HUDEP-2 (cell line): ENCODE measurements at regions not wholly inside any gene's neighbourhood (a gene's known extent, or its start where the extent isn't known, plus 50 kb on each side); places are given as distances from the start of the nearest gene placed in this dataset.
A peak's percentile ranks its signal among the peaks of the same experiment; 100 is the strongest.

Source experiments
- DNase-seq, 76 experiments: peaks; one replicate each; lab custom pipeline; 2025; ENCODE audit not compliant: unreplicated experiment in 76 of 76; lab: John Stamatoyannopoulos, UW

DNA sequence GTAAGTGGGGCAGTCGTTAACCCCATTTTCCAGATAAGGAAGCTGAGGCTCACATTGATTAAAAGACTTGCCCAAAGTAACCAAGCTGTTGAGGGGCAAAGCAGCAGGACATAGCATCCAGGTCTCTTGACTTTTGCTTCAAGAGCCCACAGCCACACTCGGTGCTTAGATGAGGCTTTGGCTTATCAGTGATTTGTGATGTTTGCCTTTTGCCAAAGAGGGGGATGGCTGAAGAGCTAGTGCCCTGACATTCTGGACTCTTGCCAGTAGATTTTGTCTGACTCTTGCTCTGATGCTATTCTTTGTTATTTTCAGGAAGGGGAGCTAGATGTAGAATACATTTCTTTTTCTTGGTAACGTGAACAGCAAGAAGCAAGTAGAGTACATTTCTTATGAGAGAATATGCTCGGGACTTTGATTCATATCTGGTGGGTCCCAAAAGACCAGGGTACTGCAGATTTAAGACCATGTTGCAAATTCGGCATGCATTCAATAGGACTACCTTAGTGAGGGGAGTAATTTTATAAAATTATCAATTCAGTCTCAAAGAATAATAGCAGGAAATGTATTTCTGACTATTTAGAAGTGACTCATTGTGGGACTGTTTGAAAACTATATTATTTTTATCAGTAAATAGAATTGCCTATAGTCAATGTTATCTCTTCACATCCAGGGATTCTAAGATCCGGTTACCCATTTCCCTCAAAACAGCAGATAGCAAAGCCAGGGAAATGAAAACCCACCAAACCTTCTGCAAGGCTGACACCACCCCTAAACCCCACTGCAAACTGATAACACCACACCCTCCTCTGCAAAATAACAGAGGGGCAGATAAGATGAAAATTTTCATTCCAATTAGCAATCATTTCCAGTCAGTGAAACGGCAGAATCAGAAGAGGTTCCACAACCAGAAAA, 180.0 kb upstream of the BMPER start:
- peak in 2 of 76 experiments; percentile 3 to 5 for DNase-seq

- DNase-seq, result no peak
Measured at GRCh38 chr7:33726582-33726981, 178.8 kb upstream of the BMPER start.

DNA sequence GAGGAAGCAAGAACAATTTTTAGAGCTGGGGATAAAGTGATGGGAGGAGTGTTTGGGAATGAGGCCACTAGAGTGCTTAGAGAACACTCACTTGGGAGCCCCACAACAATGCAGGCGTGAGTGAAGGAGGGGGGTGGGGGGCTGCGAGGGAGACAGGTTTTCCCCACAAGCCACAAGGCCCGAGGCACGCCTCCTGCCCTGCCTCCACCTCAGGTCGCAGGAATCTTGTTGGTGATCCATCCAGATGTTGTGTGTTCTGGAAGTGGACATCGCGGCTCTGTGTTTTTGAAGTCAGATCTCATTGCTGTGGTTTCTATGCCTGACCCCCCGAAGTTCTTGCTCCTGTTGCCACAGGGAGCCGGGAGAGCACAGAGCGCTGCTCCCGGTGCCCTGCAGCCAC, 178.0 kb upstream of the BMPER start:
- DNase-seq, result no peak

DNA sequence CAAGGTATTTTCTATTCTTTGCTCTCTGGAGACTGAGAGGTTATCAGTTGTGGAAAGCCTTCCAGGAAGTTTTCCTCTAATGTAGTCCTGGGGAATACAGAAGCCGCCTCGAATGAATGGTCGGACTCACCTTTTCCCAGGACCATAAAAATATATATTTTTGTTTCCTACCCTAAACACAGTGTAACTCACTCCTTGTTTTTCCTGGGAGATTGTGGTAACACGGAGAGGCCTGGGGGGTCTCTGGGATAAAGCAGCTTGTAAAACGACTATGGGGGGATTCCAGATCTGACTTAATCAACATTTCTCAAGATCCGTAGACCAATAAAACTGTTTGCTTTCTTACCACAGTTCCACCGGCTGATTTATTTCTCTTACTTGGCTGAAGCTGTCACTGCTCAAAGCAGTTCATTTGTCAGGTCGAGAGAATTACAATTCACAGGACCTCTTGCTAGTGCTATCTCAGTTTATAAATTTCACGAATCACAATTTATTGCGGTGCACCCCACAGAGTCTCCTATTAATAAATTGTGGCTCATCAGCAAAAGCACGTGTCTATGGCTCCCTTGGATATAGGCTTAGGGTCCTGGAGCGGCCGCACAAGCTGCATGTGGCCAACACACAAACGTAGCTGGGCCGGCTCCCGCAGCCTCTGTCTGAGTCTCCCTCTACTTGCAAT, 176.3 kb upstream of the BMPER start:
- no peak for DNase-seq

GRCh38 chr7:33729726-33730125, 175.6 kb upstream of the BMPER start:
- no peak for DNase-seq

DNA sequence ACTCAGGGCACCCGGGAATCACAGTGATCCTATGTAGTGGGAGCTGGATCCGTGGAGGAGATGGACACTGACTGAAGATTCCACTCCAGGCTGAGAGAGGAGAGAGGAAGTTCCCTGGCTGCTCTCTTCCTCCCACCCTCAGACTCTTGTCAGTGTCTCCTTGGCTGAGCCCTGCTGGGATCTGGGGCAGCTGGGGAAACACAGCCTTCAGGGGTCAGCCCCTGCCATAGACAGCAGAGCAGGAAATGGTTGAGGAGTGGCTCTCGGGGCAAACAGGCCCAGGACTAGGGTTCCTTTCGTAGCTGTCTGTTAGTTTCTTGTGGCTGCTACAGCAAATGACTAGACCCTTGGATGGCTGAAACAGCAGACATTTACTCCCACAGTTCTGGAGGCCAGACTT, 174.4 kb upstream of the BMPER start:
- no peak for DNase-seq

GRCh38 chr7:33731912-33732311, 173.4 kb upstream of the BMPER start:
- DNase-seq, result no peak

GRCh38 chr7:33732462-33732861, 172.9 kb upstream of the BMPER start:
- DNase-seq, result no peak

- no peak for DNase-seq
Measured at GRCh38 chr7:33733870-33734650, 171.3 kb upstream of the BMPER start.

DNA sequence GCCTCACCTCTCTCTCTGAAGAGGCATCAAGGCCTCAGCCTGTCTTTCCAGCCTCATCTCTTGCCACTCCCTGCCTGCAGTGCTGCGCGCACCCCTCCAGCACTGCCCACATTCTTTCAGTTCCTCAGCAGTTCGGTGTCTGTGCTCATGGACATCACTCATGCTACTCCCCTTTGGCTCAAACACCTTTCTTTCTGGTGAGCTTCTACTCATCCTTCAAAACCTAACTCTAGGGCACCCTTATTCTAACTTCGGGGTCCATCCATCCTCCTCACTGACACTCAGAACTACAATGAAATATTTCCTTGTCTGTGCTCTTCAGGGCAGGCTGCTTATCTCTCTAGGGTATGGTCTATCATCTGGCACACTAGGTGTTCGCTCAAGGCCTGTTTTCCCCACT, 169.9 kb upstream of the BMPER start:
- DNase-seq, result no peak

- DNase-seq, result no peak
Measured at GRCh38 chr7:33736521-33737221, 168.7 kb upstream of the BMPER start.

DNA sequence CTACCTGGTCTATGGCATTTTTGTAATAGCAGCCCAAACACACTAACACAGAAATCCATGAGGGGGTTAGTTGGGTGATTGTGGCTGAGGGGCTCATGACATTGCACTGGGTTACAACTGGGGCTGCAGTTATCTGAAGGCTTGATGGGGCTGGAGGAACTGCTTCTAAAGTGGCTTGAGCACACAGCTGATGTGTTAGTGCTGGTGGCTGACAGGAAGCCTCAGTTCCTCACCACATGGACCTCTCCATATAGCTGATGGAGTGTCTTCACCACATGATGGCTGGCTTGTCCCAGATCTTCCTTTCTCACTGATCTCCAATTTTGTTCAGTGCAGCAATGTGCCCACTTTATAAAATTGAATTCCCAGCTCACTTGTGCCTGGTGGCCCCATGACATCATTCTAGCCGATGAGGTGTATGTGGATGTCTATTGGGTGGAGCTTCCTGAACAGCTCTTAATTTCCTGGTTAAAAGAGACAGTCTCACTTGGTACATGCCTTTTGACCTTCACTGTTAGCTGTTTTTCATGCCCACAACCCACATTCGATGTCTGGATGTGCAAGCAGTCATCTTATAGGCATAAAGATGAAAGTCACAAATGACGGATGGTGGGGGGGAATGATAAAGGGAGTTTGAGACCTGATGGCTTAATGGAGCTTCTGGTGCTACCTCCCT, 166.9 kb upstream of the BMPER start:
- DNase-seq, result no peak

DNA sequence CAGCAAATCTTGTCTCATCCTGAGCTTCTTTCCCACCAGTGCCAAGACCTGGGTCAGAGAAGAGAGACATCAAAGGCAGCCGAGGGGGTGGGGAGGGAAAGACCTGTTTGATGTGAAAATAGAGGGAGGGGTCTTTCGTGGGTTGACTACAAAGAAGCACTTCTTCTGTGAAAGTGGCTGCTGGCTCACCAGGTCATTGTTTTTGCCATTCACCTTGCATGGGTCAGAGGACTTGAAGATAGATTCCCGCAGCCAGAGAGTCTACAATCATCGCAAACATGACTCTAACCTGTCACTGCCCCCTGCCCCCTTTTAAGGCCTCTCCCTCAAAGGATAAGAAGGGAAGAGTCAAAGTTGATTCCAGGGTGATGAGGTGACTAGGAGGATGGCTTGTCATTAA, 166.1 kb upstream of the BMPER start:
- no peak for DNase-seq

DNA sequence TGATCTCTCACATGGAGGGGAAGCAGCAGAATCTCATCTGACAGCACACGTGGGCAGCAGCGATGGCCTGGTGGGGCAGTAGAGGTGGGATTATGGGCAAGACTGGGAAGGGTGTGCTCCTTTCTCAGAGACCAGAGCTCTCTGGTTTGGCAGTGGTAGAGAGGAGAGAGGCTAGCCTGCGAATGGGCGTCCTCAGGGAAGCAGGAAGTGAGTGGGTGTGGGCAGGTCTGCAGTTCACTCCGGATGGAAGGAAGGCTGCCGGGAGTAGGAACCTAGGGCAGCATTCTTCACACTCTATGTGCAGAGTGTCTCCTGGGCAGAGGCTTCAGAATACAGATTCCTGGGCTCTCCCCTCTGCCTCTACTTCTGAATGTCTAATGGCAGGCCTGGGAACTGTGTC, 162.8 kb upstream of the BMPER start:
- no peak for DNase-seq

DNA sequence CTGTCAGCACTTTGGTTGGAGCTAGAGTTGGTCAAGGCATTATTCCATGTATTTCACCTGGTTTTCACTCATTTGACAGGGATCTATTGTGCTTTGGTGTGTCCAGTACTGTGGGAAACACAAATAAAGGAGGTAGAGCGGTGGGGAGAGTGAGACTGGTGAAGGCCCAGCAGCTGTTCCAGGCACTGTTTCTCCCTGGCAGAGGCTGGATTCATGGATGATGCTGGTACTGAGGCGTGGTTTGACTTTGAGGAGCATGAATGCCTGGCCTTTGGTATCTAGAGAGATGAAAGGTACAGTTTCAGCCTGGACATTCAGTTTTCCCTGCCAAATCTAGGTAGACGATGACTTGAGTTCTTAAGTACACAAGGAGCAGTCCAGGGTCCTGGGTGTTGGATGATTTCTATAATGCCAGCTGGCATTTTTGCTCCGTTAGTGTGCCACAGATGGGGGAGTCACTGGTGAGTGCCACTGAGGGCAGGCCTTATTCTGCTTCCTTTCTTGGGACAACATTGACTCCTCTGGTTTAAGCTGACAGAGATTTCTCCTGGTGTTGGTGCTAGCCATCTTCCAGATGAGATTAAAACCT, 162.2 kb upstream of the BMPER start:
- no peak for DNase-seq

DNA sequence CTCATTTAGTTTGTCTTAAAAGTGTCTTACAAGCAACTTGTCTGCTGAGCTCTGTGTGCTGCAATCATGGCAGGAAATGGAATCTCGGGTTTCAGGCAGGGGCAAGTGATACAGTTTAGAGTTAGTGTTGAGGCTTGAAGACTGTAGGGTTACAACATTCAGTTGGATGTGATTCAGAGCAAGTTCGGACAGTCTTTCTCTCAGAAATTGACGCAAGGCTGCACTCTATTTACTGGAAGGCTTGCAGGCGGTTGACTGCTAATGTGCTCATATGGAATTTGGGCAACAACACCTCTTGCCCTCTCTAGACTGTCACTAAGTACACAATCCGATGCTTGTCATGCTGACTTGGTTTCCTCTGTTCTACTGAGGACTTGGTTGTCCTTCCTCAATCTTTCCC, 161.7 kb upstream of the BMPER start:
- no peak for DNase-seq

DNA sequence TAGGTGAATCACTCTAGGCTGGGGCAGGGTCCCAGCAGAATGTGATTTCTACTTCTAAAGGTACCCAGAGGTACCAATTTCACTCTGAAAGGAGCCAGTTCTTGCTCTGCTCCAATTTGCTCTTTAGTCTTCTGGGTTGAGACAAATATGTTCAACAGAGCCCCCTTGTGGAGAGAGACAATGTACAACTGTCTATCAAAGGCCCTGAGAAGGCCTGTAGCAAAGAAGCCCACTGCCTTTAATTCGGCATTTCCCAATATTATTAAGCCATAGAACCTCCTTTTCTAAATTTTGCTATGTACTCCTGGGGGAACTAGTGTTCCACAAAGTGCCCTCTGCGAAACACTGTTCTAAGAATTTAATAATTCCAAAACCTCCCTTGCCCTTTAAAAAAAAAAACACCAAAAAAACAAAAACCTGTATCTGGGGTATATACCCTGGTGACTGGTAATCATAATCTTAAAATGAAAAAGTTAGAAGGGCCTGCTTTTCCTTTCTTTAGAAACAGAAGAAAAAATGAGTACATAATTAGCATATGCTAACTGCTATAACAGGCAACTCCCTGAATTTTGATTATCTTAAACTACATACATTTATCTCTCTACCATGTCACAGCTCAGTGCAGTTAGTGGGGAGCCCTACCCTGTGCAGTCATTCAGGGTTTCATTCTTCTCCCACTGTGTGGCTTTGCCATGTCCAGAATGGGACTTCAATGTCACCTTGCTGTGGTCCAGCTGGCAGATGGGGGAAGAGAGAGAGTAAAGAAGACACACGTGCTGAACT, 160.9 kb upstream of the BMPER start:
- DNase-seq, result peak in 13 of 76 experiments; percentile 3 to 32 (median 12)

- no peak for DNase-seq
Measured at GRCh38 chr7:33745934-33746333, 159.4 kb upstream of the BMPER start.

DNA sequence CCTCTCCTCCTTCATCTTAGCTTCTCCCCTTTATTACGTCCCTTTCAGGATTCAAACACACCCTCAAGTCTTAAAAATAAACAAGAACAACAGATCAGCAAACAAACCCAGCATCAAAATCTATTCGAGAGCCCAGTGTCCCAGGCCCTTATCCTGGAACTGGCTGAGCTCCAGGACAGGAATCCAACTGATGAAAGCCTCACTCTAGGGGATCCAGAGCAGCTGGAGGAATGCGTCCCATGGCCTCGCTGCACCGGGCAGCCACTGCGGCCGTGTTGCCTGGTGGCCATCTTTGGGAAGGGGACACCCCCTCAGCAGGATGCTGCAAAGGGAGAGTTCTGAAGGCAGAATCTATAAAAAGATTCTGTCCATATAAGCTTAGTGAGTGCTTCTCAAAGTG, 156.5 kb upstream of the BMPER start:
- DNase-seq, result no peak
